ENCODE measurements at regions not wholly inside any gene's neighbourhood (a gene's known extent, or its start where the extent isn't known, plus 50 kb on each side); places are given as distances from the start of the nearest gene placed in this dataset.
A peak's percentile ranks its signal among the peaks of the same experiment; 100 is the strongest.

DNA sequence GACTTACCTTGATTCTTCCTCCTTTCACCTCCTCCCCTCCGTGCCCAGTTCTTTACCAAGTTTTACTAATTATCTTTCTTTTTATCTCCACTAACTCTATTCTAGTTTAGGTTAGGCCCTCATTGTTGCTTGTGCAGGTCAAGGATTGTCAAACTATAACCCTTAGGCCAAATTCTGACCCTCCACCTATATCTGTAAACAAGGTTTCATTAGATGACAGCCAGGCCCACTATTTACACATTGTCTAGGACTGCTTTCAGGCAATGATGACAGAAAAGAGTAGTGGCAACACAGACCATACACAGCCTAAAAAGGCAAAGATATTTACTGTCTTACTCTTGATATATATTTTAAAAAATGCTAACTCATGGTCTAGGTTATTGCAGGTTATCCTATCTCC, 212.0 kb downstream of the RAD51AP2 start:
- DNase-seq (ENCODE audit: low read depth), result no peak

DNA sequence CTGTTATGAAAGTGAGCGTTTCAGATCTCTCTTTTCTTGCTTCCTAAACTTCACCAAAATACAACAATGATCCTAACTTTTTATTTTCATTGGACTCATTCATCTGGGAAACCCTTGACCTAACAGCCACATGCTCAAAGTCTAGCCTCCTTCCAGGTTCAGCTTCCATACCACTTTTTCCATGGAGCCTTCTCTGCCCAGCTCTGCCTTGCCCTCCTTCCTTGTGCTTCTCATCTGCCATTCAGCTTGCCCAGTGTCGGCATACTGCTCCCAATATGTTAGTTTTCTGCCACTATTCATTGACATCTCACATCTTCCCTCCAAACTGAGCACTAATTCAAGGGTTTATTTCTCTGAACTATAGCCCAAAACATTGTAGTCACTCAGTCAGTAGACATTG, 214.7 kb downstream of the RAD51AP2 start:
- no peak for DNase-seq (ENCODE audit: low read depth)

DNA sequence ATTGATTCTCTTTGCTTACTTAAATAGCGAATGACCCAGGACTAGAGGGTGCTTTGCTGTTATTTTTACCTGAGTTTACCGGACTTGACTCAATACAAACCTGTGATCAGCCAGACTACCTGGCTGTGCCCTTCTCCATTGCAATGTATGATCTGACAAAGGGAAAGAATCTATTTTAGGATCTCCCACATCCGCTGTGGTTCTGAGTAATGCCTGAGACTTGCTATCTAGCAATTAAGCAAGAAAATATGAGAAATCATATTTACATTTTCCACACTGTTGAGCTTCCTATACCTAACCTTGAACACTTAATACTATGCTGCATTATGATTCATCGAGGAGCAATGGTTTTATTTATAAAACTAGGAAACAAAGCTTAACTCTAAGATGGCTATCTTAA, 215.2 kb downstream of the RAD51AP2 start:
- peak; percentile 12 for DNase-seq (ENCODE audit: low read depth)

DNA sequence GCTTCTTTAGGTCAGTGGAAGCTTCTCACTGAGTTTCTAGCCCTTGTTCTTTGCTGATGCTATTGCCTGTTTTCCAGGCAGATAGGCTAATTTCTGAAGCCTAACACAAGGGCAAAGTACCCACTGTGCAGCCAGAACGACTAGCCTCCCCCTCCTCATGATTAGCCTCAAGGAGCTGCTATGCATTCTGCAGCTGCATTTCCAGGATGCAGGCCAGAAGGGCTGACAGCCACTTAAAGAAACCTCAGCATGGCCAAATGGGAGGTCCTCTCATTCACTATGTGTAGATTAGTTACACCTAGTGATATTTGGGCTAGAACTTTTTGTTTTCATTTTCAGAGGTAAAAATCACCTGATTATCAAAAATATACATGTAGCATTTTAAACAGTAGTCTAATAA, 216.0 kb downstream of the RAD51AP2 start:
- no peak for DNase-seq (ENCODE audit: low read depth)

DNA sequence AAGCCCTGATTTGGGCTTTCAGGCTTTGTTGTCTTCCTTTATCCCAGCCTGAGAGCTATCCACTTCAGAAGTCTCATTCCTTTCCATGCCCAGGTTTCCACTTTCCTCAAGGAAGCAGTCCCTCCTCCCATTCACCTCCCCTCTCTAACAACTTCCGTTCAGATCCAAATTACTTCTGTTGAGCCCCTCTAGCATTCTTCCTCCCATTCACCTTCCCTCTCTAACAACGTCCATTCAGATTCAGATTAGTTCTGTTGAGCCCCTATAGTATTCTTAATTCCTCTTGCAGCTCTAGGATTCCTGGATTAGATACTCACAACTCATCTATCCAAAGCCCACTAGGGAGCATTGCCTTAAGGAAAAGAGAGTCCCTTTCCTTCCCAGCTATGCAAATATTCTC, 216.8 kb downstream of the RAD51AP2 start:
- no peak for DNase-seq (ENCODE audit: low read depth)

DNA sequence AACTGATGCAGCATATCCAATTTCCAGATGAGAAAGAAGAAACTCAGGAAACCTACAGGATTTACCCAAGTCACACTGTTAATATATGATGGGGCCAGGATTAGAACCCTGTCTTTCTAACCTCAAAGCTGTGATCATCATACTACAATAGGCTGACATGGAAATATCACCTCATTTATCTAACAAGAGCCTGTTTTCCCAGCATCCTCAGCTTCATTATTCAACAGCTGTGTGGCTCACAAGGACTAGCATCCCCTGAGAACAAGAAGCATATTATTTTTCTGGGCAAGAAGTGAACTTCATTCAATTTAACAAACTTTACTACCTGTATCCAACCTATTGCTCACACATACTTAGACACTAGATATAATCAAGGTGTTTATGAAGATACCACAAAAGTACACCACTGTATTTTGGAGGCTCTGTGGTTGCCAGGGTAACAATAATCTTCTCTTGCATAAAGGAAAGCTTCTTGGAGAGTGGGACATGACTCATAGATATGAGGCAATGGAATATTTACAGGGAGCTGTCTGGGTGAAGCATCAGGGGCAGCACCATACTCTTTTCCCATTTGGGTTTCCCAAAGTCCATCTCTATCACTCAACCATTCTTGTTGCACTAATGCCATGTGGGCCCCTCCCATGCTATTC, 218.2 kb downstream of the RAD51AP2 start:
- DNase-seq (ENCODE audit: low read depth), result peak; percentile 87

DNA sequence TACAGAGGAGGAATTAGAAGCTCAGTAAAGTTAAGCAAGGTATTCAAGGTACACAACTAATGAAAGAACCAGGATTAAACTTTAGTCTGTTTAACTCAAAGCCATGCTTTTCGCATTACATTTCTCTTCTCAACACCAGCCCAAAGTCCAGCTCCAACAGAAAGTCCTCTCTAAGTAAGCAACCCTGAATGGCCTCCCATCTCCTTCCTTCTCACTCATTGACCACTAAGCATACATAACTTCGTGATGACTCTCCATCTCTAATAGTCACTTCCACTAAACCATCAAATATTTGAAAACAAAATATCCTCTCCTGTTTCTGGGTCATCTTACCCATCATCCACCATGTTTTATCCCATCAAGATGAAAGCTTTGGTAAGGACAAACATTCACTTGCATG, 219.8 kb downstream of the RAD51AP2 start:
- DNase-seq (ENCODE audit: low read depth), result peak; percentile 16

DNA sequence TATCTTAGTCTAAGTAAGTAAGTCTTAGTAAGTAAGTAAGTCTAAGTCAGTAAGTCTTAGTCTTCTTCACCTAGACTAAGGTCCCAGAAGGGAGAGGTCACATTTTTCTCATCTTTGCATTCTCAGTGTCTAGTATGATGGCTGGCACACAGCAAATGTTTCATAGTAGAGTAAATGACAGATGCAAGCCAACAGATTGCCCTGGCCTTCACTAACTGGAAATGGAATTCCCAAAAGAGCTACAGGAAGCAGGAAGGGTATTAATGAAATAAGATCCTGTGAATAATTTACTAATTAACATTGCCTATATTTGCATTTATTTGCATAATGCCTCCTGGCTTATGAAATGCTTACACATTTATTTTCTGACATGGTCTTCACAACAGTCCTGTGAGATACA, 221.6 kb downstream of the RAD51AP2 start:
- no peak for DNase-seq (ENCODE audit: low read depth)

DNA sequence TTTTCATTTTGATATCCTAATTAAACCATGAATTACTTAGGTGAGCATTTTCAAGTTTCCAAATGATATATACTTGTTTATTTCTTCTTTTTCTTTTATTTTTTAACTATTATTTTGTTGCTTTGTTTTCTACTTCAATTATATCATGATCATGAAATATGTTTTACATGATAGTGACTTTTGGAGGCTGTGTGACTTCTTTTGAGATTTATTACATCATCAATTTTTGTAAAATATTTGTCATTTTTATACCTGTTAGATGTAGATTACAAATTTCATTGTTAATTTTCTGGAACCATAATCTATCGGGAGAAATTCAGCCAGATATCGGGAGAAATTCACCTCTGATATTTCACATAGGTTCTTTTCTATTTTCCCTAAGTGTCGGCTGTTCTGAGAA, 228.6 kb downstream of the RAD51AP2 start:
- DNase-seq (ENCODE audit: low read depth), result no peak

DNA sequence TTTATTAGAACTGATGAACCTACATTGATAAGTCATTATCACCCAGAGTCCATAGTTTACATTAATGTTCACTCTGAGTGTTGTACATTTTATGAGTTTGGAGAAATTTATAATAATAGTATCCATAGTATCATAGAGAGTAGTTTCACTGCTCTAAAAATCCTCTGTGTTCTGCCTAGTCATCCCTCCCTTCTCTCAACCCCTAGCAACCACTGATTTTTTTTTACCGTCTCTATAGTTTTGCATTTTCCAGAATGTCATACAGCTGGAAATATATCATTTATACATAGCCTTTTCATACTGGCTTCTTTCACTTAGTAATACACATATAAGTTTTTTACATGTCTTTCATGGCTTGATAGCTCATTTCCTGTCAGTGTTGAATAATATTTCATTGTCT, 231.1 kb downstream of the RAD51AP2 start:
- no peak for DNase-seq (ENCODE audit: low read depth)

DNA sequence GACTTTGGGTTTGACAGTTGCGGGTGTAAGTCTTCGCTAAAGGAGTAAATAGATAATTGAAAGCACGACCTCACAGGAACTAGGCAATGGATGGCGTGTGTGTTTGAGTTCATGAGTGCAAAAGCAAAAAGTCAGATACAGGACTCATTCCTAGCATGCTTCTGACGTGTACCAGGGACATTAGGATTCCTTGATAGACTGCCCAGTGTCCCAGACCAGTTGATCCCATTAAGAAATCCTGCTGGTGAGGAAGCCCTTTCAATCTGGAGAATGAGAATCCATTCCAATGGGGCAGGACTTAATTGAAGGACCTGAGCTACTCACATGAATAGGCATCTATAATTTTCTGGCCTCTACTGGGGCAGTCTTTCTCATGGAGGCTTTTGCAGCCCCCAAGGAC, 235.4 kb downstream of the RAD51AP2 start:
- DNase-seq (ENCODE audit: low read depth), result no peak

DNA sequence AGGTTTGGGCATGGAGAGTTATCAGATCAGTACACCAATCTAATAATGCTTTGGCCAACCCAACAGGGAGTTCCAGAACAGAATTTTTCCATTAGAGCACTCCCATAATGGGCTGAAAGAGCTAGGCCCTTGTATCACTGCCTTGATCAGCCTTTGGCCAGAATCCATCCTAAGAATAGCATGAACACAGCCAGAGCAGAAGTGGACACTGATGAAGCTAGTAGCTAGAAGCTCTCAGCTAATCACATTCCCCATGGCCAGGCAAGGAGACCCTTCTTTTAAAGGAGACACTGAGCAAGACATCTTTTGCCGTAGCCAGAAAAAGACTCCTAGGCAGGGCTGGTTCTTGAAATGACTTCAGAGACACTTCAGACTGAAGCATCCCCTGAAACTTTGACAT, 236.0 kb downstream of the RAD51AP2 start:
- no peak for DNase-seq (ENCODE audit: low read depth)

DNA sequence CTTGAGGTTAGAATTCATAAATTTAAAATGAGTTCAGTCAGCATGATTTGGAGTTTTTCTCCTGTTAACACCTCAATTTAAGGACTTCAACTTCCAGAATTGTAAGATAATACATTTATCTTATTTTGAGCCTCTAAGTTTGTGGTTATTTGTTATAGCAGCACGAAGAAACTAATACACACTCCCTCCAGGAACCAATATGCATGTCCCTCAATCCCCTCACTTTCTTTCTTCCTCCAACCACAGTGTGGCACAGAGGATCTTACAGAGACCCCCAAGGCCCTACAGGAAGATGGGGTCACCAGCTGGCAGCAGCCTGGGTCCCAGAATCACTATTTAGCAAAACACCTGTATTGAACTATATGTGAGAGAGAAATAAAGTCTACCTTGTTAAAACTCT, 242.0 kb downstream of the RAD51AP2 start:
- no peak for DNase-seq (ENCODE audit: low read depth)

DNA sequence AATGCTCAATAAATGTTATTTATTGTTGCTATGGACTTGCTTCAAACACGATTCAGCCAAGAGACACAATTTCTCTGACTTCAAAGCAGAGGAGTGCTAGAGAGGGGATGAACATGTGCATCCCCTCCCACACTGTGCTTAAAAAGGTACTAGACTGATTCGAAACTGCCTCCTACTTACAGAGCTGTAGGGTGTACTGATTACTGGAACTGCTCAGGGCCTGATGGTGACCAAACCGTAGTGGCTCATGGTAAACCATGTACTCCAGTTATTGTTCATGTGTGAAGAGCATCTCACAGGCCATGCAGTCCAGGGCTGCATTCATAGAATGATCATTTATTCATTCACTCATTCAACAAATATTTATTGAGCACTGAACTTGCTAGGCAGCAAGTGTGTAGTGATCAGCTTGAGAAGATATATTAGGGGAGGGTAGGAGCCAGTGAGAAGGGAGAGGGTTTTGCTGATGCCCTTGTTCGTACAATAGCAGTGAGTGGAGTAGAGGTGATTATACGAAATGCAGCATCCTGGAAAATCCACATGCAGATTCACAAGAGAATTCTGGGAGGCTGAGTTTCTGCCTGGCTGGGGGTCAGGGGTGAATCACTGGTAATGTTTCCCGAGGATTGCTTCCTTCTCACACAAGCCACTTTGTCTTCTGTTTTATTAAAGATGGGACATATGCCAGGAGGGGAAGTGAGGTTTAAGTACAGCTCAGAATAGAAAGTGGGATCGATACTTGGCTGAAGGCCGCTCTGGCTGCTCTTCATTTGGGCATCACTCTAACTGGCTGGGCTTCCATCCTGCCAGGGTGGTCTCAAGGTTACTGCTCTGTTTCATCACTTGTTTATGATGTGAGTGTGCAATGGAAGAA, 245.4 kb downstream of the RAD51AP2 start:
- no peak for DNase-seq (ENCODE audit: low read depth)

DNA sequence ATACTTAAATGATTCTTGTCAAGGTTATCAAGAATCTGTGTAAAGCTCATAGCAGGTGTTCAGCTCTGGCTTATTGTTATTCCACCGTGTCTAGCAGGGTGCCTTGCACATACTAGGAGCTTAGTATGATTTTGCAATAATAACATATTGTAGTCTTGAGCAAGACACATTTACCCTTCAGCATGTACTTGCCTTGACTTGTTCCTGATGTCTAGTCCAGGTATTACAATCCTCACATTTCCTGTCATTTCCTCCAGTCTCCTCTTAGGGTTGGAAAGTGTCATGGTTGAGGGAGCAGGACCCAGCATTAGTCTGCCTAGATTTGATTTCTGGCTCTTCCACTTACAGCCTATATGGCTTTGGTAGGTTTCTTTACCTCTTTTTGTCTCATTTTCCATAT, 246.1 kb downstream of the RAD51AP2 start:
- DNase-seq (ENCODE audit: low read depth), result no peak

DNA sequence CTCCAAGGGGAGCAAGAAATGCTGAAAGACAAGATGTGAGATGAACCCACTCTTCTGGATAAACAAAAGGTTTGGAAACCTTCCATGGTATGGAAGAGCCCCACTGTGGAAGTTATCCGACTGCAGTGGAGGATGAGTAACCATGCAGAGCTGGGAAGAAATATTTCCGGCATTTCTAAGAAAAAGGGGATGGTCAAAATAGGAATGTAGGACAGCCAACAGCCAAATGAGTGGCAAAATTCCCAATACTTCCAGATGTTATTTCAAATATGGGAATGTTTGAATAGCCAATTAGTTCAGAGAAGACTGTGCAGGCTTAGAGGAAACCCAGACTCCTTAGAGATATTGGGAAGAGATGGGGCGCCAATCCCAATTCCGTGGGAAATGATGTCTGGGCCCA, 246.8 kb downstream of the RAD51AP2 start:
- no peak for DNase-seq (ENCODE audit: low read depth)

DNA sequence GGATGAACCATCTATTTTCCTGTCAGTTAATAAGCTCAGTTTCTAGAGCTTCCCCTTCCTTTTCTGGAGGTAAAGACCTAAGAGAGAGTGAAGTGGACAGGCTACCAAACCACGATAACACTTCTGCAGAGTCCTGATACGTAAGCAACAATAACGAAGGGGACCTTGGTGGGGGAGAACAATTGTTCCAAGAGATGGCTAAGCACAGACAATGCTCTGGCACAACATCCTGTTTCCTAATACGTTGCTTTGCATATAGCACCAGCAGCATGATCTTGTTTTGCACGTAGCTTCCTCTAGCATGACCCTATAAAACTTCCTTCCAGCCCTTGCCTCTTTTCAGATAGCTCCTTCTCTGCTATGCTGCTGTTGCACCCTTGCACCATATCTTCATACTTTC, 247.3 kb downstream of the RAD51AP2 start:
- DNase-seq (ENCODE audit: low read depth), result no peak

DNA sequence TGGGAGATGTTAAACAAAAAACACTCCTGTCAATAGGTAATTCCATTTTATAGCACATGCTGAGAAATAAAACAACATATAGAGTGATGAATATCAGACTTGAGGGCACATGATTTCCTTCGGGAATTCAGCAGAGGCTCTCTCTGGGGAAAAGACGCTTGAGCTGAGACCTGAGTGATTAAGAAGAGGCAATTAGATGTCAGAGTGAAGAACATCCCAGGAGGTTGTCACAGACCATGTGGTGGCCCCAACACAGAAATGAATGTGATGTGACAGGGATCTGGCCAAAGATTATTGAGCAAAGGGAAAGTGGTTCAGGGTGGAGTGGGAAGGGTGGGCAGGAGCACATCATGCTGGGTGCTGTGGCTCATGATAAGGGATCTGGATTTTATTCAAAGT, 254.7 kb downstream of the RAD51AP2 start:
- no peak for DNase-seq (ENCODE audit: low read depth)

DNA sequence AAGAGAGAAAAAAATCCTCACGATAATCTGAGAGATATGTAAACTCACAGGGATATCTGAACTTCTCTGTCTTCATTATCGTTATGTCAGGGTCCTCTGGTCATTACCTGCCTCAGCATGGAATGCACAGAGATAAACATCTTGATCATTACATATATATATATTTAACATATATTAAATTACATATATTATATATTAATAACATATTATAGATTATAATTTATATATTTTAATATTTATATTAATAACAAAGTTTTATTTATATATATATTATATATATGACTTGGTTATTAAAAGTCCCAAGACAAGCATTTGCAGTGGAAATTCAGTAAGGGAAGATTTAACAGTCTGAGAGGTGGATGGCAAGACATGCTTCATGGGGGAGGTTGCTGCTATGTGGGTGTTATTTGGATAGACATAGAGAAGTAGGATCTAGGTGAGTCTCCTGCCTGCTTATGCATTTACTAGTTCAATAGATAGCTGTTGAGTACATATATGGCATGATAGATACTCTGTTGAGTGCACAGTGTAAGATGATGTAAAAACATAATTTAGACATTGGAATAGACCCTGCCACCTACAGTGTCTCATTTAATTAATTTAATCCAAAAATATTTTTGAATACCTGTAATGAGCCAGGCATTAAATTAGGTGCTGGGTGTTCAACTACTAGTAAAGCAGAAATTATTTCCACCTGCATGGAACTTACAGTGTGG, 255.2 kb downstream of the RAD51AP2 start:
- DNase-seq (ENCODE audit: low read depth), result no peak

DNA sequence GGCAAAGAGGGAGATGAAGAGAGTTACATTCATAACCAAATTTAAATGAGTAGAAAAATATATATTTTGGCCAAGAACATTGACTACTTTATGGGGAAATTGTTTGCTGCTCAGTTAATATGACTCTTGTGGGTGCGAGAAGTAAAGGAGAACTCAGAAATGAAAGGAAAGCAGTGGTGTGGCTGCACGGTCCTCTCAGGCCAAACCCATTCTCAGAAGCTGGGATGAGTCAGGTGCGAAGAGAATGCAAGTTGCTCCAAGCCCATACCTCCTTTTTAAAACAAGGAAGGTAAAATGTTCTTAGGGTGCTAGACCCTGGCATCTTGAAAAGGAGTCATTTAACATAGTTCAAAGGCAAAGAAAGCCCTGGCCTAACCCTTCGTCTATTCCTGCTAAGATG, 258.6 kb downstream of the RAD51AP2 start:
- DNase-seq (ENCODE audit: low read depth), result no peak

DNA sequence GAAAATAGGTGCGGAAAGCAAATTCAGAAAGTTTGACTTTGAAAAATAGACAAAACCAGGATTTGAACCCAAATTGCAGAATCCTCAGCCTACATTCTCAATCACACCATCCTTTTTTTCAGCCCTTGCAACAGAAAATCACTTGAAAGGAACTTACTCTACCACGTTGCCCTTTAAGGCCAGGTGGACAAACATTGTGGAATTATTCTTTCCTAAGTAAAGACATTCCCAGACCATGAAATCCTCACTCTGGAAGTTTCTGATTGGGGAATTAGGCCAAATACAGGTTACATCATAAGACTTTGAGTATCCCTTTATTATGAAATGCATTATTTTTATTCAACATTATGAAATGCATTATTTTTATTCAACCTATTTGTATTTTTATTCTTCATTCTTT, 259.4 kb downstream of the RAD51AP2 start:
- no peak for DNase-seq (ENCODE audit: low read depth)

DNA sequence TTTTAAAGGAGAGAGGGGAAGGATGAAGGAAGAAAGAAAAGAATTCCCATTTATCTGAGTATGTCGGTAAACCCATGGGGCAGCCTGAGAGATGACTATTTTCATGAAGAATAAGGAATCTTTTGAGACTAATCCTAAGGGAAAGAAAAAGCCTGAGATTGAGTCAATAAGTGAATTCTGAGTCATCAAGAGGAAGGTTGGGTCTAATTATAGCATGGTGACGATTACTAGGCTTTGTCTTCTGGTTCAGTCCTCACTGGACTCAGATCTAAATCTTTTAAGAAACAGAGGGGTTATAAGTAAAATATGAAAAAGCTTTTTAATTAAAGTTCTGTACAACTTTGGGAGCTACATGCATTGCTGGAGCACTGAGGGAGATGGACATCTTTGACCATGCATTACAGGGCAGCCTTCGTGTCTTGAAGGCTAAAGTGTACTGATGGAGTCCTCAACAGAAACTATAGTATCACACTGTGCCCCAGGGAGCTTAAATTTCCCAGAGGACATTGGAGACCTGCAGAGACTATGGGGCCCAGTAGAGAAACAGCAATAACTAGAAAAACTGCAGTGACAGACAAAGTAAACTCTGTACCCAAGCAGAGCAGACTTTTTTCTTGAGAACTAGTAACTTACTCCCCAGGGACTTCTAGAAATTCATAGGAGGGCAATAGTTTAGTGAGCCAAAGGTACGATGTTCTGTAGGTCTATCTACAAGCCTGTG, 260.9 kb downstream of the RAD51AP2 start:
- DNase-seq (ENCODE audit: low read depth), result peak; percentile 65

Measured in stromal cell of bone marrow (primary cell).